Panc1 (cell line): ENCODE measurements at regions not wholly inside any gene's neighbourhood (a gene's known extent, or its start where the extent isn't known, plus 50 kb on each side); places are given as distances from the start of the nearest gene placed in this dataset.

Source experiments
- POLR2AphosphoS5 ChIP-seq: IDR thresholded peaks from 2 replicates; pipeline ENCODE4 v1.6.1; 2012; ENCODE audit warnings: mild to moderate bottlenecking, low read depth, low read length, moderate library complexity
- TF ChIP-seq, protein P1 (sequence below): fragments of 450-650 bp; IDR thresholded peaks from 2 replicates; pipeline ENCODE4 v1.5.1; 2017; ENCODE audit warnings: mild to moderate bottlenecking
- TF ChIP-seq, protein P2 (sequence below), 2 experiments: IDR thresholded peaks; 2 replicates each; pipeline ENCODE4 v1.6.1; 2011 to 2012; ENCODE audit warnings: low read depth in 2 of 2, control low read depth in 1 of 2, low read length in 1 of 2, mild to moderate bottlenecking in 1 of 2, moderate library complexity in 1 of 2; ENCODE audit not compliant: insufficient read depth in 1 of 2

GRCh38 chr6:170181338-170181690 is 109.6 kb downstream of the DLL1 start:
- TF ChIP-seq, protein P1, sequence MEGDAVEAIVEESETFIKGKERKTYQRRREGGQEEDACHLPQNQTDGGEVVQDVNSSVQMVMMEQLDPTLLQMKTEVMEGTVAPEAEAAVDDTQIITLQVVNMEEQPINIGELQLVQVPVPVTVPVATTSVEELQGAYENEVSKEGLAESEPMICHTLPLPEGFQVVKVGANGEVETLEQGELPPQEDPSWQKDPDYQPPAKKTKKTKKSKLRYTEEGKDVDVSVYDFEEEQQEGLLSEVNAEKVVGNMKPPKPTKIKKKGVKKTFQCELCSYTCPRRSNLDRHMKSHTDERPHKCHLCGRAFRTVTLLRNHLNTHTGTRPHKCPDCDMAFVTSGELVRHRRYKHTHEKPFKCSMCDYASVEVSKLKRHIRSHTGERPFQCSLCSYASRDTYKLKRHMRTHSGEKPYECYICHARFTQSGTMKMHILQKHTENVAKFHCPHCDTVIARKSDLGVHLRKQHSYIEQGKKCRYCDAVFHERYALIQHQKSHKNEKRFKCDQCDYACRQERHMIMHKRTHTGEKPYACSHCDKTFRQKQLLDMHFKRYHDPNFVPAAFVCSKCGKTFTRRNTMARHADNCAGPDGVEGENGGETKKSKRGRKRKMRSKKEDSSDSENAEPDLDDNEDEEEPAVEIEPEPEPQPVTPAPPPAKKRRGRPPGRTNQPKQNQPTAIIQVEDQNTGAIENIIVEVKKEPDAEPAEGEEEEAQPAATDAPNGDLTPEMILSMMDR = no peak
- no peak for TF ChIP-seq POLR2AphosphoS5
- TF ChIP-seq, protein P2, sequence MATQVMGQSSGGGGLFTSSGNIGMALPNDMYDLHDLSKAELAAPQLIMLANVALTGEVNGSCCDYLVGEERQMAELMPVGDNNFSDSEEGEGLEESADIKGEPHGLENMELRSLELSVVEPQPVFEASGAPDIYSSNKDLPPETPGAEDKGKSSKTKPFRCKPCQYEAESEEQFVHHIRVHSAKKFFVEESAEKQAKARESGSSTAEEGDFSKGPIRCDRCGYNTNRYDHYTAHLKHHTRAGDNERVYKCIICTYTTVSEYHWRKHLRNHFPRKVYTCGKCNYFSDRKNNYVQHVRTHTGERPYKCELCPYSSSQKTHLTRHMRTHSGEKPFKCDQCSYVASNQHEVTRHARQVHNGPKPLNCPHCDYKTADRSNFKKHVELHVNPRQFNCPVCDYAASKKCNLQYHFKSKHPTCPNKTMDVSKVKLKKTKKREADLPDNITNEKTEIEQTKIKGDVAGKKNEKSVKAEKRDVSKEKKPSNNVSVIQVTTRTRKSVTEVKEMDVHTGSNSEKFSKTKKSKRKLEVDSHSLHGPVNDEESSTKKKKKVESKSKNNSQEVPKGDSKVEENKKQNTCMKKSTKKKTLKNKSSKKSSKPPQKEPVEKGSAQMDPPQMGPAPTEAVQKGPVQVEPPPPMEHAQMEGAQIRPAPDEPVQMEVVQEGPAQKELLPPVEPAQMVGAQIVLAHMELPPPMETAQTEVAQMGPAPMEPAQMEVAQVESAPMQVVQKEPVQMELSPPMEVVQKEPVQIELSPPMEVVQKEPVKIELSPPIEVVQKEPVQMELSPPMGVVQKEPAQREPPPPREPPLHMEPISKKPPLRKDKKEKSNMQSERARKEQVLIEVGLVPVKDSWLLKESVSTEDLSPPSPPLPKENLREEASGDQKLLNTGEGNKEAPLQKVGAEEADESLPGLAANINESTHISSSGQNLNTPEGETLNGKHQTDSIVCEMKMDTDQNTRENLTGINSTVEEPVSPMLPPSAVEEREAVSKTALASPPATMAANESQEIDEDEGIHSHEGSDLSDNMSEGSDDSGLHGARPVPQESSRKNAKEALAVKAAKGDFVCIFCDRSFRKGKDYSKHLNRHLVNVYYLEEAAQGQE (IDR thresholded peaks at IDR 0.05; ENCODE audit: insufficient read depth in 1 of 2, low read depth in 2 of 2, low read length in 1 of 2) = no peak
